CD14-positive monocyte (primary cell): ENCODE measurements at regions not wholly inside any gene's neighbourhood (a gene's known extent, or its start where the extent isn't known, plus 50 kb on each side); places are given as distances from the start of the nearest gene placed in this dataset.

ENCODE experiments used
- DNase-seq, 3 donors: peaks; one replicate each; pipeline ENCODE4 v3.0.0-alpha.2; 2011 to 2022
- H2AFZ ChIP-seq: 2 replicates; pipeline ENCODE4 v1.6.0; 2012; ENCODE audit warnings: mild to moderate bottlenecking, low read depth, low read length, inconsistent platforms; ENCODE audit not compliant: insufficient read depth, poor library complexity, severe bottlenecking
- H3K27ac ChIP-seq, 2 donors: 1 replicate in 1 of 2; 2 replicates in 1 of 2; pipeline ENCODE4 v1.5.1; 2012 to 2013; ENCODE audit warnings: low read length in 2 of 2, control low read depth in 1 of 2, inconsistent platforms in 1 of 2, low read depth in 1 of 2, mild to moderate bottlenecking in 1 of 2
- H3K27me3 ChIP-seq, 2 donors: one replicate each; pipeline versions ENCODE4 v1.6.0 to v1.6.1; 2011 to 2013; ENCODE audit warnings: low read length in 2 of 2; ENCODE audit not compliant: control insufficient read depth in 2 of 2, insufficient read depth in 2 of 2
- H3K36me3 ChIP-seq, 2 donors: replicated peaks in 1 of 2; 1 replicate in 1 of 2; 2 replicates in 1 of 2; pipeline versions ENCODE4 v1.5.1 to v1.6.1; 2012 to 2013; ENCODE audit warnings: low read length in 2 of 2, control low read depth in 1 of 2, inconsistent platforms in 1 of 2, mild to moderate bottlenecking in 1 of 2; ENCODE audit not compliant: insufficient read depth in 2 of 2, control insufficient read depth in 1 of 2
- H3K4me1 ChIP-seq, 2 donors: 1 replicate in 1 of 2; 2 replicates in 1 of 2; pipeline versions ENCODE4 v1.5.1 to v1.6.1; 2012 to 2013; ENCODE audit warnings: low read length in 2 of 2, control low read depth in 1 of 2, inconsistent platforms in 1 of 2, mild to moderate bottlenecking in 1 of 2, moderate library complexity in 1 of 2; ENCODE audit not compliant: insufficient read depth in 2 of 2, control insufficient read depth in 1 of 2
- H3K4me2 ChIP-seq: replicated peaks from 2 replicates; pipeline ENCODE3; 2012; ENCODE audit warnings: low read length, moderate library complexity, mild to moderate bottlenecking; ENCODE audit not compliant: poor library complexity, severe bottlenecking; ENCODE audit errors: extremely low read depth
- H3K4me3 ChIP-seq, 3 experiments: fragments of 200-600 bp in 1 of 3; sonication (generic) in 1 of 3; replicated peaks in 1 of 3; 1 replicate in 2 of 3; 2 replicates in 1 of 3; pipeline ENCODE4 v1.5.1; 2011 to 2013; ENCODE audit warnings: low read length in 3 of 3, mild to moderate bottlenecking in 3 of 3, control low read depth in 2 of 3, low read depth in 2 of 3, inconsistent platforms in 1 of 3, moderate library complexity in 1 of 3
- H3K79me2 ChIP-seq: 2 replicates; pipeline ENCODE4 v1.6.0; 2012; ENCODE audit warnings: mild to moderate bottlenecking, control low read depth, inconsistent platforms, low read length, moderate library complexity; ENCODE audit not compliant: insufficient read depth
- H3K9ac ChIP-seq: 2 replicates; pipeline ENCODE4 v1.6.0; 2017; ENCODE audit warnings: low read length, mild to moderate bottlenecking; ENCODE audit not compliant: insufficient read depth, poor library complexity, severe bottlenecking
- H3K9me3 ChIP-seq, 2 donors: replicated peaks in 1 of 2; 1 replicate in 1 of 2; 2 replicates in 1 of 2; pipeline versions ENCODE4 v1.5.1 to v1.6.1; 2012 to 2013; ENCODE audit warnings: low read length in 2 of 2, control low read depth in 1 of 2; ENCODE audit not compliant: control insufficient read depth in 1 of 2, insufficient read depth in 1 of 2
- H4K20me1 ChIP-seq: 2 replicates; pipeline ENCODE4 v1.6.0; 2012; ENCODE audit warnings: mild to moderate bottlenecking, low read length, control low read depth, moderate library complexity; ENCODE audit not compliant: insufficient read depth
- H3K27ac Mint-ChIP-seq, 7 donors: one replicate each; pipeline ENCODE4 v1.8.0; 2020; ENCODE audit warnings: mild to moderate bottlenecking in 7 of 7, mixed read lengths in 7 of 7, moderate library complexity in 6 of 7, inconsistent platforms in 2 of 7
- H3K27me3 Mint-ChIP-seq, 3 donors: one replicate each; pipeline ENCODE4 v1.8.0; 2021 to 2022; ENCODE audit warnings: low read depth in 3 of 3, mild to moderate bottlenecking in 3 of 3, mixed read lengths in 3 of 3, moderate library complexity in 3 of 3, inconsistent platforms in 1 of 3
- H3K36me3 Mint-ChIP-seq, 2 donors: one replicate each; pipeline ENCODE4 v1.8.0; 2020; ENCODE audit warnings: mixed read lengths in 2 of 2, inconsistent platforms in 1 of 2, mild to moderate bottlenecking in 1 of 2
- H3K4me1 Mint-ChIP-seq: one replicate; pipeline ENCODE4 v1.8.0; 2020; ENCODE audit warnings: mild to moderate bottlenecking, mixed read lengths
- H3K4me3 Mint-ChIP-seq, 2 donors: one replicate each; pipeline ENCODE4 v1.8.0; 2020; ENCODE audit warnings: mild to moderate bottlenecking in 2 of 2, mixed read lengths in 2 of 2, moderate library complexity in 1 of 2
- H3K9me3 Mint-ChIP-seq, 7 donors: one replicate each; pipeline ENCODE4 v1.8.0; 2020 to 2022; ENCODE audit warnings: mixed read lengths in 7 of 7, mild to moderate bottlenecking in 6 of 7, moderate library complexity in 6 of 7, inconsistent platforms in 2 of 7
- CTCF ChIP-seq: fragments of 200-600 bp; IDR thresholded peaks from one replicate; pipeline ENCODE4 v1.8.0; 2022; ENCODE audit warnings: antibody characterized with exemption, mild to moderate bottlenecking
- WGBS: methylation state at CpG from one replicate; pipeline ENCODE4 v1.1.5; 2013; ENCODE audit warnings: missing lambda C conversion rate; ENCODE audit not compliant: insufficient coverage; 5-methylcytosine and 5-hydroxymethylcytosine counted together
- intact Hi-C, 2 donors: fragments of 100-400 bp; cut with micrococcal nuclease; formaldehyde crosslinking; loops; one replicate each; pipeline versions ENCODE4 v1.15.0 to v1.15.1; 2023

- no peak for DNase-seq
- Histone ChIP-seq H3K9ac (no peak overlapping the region), H3K36me3 (no peaks in the 10 kb centered on the region), H3K79me2 (no peaks in the 10 kb centered on the region), H3K4me1 (no peaks in the 10 kb centered on the region), H3K4me3 (no peak overlapping the region), H3K9me3 (no peaks in the 10 kb centered on the region), H4K20me1 (no peaks in the 10 kb centered on the region), H3K4me2 (no peak overlapping the region), H3K27ac (no peak overlapping the region), H3K27me3 (no peaks in the 10 kb centered on the region), H2AFZ (no peak overlapping the region)
- TF ChIP-seq CTCF, result no peak
- no peak overlapping the region for H3K27ac Mint-ChIP-seq
- WGBS, result 96% methylated on average over 16 of the region's 16 CpGs
- no peaks in the 10 kb centered on the region for H3K4me1 Mint-ChIP-seq
- intact Hi-C loops, result no loop called here
- H3K36me3 Mint-ChIP-seq, result no peaks in the 10 kb centered on the region
- no peak overlapping the region for H3K4me3 Mint-ChIP-seq
- peaks cover 0 to 3% (median 2%) of the 10 kb centered on the region in 3 donors for H3K27me3 Mint-ChIP-seq
- peaks cover 0 to 1% (median 0%) of the 10 kb centered on the region in 7 donors for H3K9me3 Mint-ChIP-seq
Measured at GRCh38 chr10:125468278-125468677, 214.7 kb downstream of the TEX36 start.

GRCh38 chr10:125466685-125467084 lies 216.3 kb downstream of the TEX36 start:
- Histone ChIP-seq H3K36me3 (no peaks in the 10 kb centered on the region), H3K4me2 (no peak overlapping the region), H3K27ac (no peak overlapping the region), H3K27me3 (no peaks in the 10 kb centered on the region), H3K9ac (no peak overlapping the region), H3K4me3 (no peak overlapping the region), H3K4me1 (no peaks in the 10 kb centered on the region), H3K9me3 (no peaks in the 10 kb centered on the region), H2AFZ (no peak overlapping the region), H4K20me1 (no peaks in the 10 kb centered on the region), H3K79me2 (no peaks in the 10 kb centered on the region)
- Mint-ChIP-seq H3K27me3 (peaks cover 0 to 2% (median 2%) of the 10 kb centered on the region in 3 donors), H3K4me3 (no peak overlapping the region), H3K9me3 (peaks cover 0 to 1% (median 0%) of the 10 kb centered on the region in 7 donors), H3K4me1 (no peaks in the 10 kb centered on the region), H3K27ac (no peak overlapping the region), H3K36me3 (no peaks in the 10 kb centered on the region)
- DNase-seq, result no peak
- intact Hi-C loops, result no loop called here
- no CpG with 5 or more reads among the region's 1 CpG for WGBS
- no peak for TF ChIP-seq CTCF
